Inflammatory macrophage treated with lipopolysaccharide for 4 hours (primary cell): ENCODE measurements at regions not wholly inside any gene's neighbourhood (a gene's known extent, or its start where the extent isn't known, plus 50 kb on each side); places are given as distances from the start of the nearest gene placed in this dataset.

Experiments
- DNase-seq: peaks from one replicate; pipeline ENCODE4 v3.0.0-alpha.2; 2020

DNA sequence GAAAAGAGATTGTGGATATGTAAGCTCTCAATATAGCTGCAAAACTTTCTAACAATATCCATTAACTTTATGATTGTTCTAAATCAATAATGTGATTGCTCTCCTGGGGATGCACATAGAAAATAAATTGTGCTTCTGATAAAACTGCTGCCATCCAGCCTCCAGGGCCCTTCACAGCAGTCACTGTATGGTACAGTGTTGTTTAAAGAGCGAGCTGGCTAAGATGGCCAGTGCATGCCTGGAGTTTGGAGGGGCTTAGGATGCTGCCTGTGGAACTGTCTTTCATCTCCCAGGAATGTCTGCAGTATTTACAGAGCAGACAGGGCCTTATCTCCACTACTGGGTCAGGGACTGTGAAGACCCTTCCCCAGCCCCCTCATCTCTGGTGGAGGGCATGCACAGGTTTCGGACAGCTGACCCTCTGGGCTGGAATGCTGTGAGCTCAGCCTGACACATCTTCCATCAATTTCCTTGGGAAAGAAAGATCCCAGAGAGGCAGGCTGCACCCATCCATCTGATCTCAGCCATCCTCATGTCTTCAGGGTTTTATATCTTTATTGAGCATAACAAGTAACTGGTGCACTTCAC, 137.0 kb downstream of the PLPP3 start:
- no peak for DNase-seq

DNA sequence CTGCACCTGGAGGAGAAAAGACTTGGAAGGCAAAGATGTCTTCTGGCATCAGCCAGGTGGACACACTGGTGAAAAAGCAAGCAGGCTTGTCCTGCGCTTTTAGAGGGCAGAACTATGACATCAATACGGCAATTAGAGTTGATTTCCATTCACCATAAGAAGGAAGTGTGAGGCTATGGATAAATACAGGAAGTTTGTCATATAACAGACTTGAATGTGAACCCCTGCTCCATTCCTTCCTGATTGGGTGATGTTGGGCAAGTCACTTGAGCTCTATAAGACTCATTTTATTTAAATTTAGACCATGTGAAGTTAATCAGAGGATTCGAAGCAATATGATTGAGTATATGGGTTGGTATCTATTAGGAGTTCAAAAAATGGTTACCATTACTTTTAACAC, 137.8 kb downstream of the PLPP3 start:
- peak; percentile 50 for DNase-seq

DNA sequence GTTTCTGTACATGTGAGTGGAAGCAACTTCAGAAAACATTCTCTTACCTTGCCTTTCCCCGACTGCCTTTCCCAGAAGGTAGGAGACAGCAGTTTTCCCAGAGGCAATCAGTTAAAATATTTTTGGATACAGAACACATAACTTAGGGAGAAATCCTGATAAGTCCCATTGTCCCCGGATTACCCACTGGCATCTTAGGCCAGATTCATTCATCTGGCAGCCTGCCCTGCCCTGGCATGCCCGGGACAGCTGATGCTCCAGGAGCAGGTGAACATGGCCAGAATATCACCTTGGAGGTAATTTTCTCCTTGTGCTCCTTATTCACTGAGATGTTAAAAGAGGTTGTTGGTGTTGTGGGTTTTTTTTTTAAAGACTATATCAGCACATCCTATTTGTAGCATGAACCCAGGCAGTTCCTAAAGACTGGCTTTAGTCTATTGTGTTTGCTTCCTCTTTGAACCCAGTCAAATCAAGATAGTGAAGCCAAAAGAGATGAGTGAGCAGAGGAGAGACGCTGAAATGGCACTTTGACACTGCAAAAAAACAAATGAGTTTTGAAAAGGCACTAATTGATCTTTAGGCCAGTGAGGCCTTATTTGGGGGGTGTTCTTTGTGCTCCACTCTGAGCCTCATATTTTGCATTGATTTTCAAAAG, 139.6 kb downstream of the PLPP3 start:
- no peak for DNase-seq

DNA sequence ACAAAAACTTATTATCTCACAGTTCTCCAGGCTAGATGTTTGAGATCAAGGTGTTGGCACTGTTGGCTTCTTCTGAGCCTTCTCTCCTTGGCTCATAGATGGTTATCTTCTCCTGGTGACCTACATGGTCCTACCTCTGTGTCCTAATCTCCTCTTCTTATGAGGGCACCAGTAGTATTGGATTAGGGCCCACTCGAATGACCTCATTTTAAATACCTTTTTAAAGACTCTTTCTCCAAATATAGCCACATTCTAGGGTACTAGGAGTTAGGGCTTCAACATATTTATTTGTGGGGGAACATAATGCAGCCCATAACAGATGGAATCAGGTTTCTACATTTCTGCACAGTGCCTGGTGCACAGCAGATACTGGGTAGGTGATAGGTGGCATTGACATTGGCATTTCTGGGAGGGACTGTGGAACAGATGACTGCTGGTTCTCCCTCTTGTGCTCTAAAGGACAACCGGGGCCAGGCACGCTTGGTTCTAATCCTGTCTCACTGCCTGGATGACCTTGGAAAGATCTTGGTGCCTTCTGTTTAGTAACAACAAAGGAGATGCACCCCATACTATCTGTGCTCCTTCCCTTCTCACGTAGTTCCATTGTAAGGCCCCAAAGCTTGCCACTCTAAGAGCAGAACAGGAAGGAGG, 140.3 kb downstream of the PLPP3 start:
- no peak for DNase-seq

DNA sequence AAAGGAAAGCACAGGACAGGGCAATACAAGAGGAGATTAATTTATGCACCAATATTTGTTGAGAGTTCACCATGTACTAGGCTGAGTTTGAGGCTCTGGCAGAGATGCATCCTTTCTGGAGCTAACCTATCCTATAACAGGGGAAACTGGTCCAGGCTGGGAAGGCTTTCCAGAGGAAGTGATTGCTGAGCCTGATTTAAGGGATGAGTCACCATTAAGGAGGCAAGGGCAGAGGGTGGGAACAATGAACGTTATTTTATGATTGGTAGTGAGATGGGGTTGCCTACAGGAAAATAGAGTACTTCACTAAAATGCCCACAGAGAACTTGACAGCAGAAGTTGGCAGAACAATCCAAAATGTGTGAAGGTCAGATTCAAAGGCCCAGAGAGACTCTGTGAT, 141.4 kb downstream of the PLPP3 start:
- DNase-seq = no peak

DNA sequence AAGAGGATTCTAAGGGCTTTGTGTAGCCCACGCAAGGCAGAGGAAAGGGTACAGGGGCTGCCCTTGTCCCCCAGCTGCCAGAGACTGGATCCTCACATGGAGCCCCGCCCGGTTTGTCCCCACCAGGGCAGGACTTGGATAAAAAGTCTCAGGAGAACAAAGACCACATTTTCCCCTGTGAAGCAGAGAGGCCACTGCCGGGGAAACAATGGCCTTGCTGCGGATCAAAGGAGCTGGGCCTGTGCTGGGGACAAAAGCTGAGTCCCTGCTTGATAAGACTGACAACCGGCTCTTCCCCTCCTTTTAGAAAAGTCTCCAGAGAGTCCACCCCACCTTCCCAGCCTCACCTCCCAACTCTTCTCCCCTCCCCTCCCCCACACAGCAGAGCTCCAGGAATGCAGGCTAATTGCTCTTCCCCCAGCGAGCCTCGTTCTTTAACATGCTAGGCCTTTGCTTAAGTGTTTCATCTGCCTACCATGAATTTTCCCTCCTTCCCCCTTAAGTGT, 142.4 kb downstream of the PLPP3 start:
- no peak for DNase-seq

DNA sequence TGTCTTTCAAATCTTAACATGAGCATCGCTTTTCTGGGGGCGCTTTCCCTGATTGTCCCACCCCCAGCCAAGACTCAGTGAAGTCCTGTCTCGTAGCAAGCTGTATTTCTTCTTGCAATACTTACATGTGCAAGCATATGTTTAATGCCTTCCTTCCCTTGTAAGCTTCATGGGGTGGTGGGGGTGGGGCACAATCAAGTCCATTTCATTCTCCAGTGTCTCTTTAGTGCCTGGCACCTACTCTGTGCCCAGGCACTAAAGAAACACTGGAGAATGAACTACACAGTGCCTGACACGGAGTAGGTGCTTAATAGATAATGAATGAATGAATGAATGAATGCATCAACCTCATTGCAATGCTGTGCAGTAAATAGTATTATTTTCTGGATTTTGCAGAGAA, 143.1 kb downstream of the PLPP3 start:
- no peak for DNase-seq

DNA sequence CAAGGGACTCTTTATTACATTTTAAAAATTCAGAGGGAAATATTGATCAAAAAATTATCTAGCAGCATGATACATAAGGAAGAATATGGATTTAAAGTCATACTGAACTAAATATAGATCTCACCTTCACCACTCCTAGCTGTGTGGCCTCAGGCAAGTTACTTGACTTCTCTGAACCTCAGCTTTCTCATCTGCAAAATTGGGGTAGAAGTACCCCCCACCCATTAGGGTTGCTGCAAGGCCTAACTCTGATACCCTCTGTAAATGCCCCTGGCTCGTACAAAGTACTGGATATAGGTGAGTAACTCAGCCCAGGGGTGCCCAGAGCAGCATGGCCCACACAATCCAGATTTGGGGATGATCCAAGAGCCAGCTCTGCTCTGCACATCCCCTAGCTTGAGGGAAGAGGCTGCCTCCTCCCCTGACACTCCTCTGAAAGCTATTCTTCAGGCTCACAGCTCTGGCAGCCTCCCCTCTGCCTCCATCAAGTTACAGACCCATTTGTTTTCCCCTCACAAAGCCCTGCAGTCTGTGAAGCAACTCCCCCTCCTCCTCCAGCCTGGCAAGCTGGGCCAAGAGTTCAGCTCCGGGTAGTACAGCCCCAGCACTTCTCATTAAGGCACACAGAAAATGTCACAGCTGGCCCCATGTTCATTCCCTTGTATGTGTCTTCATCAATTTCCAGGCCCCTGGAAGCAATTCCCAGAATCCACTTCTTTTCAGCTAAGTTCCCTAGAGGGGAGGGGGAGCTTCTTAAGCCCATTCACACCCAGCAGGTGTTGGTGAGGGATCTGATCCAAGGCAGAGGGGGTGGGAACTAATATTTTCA, 143.7 kb downstream of the PLPP3 start:
- no peak for DNase-seq

DNA sequence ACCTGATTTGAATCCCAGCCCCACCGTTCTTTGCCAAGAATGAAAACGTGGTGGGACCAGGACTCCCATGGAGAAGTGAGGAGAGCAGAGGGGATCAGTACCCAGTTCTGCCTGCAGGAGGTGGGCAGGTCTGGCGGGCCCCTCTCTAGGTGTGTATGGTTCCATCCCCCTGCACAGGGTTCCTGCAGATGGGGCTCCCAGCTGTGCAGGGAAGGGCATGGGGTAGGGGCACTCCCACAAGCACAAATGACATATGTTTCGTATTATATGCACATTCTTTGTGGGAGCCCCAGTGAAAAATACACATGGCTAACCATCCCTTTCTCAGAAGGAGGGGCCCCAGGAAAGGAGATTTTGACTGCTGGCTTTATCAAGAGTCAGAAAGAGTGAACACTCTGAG, 144.6 kb downstream of the PLPP3 start:
- no peak for DNase-seq

DNA sequence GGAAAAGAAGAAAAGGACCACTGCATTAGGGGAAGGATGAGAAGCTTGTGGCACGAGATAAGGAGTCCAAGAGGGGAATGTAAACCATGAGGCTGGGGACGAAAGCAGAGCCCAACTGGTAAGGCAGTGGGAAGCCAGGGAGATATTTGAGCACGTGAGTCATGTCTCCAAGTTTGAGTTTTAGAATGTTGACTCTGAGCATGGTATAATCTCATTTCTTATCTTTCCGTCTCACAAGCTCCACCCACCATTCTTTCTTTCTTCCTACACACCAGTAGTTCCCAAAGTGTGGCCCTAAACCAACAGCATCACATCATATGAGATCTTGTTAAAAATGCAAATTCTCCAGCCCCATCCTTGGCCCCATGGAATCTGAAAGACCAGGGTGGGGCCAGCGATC, 145.3 kb downstream of the PLPP3 start:
- no peak for DNase-seq

DNA sequence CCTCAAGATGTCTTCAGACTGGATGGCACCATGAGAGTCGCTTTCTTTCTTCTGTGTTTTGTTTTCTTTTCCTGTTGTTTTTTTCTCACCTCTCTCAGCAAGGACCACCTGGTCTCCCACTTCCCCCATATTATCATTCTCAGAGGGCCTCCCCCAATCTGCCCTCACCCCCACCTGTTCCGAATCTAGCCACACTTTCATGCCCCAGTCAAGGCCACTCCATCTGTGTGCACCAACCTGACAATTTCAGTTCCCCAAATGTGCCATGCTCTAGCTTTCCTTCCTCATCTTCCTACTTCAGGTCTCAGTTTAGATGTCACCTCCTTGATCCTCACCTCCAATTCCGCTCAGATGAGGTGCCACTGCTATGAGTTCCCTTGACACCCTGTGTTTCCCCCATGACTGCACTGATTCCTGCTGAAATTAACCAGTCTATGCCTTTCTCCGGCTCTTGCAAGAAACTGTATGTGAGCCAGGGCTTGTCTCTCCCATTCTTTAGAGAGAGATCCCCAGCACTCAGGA, 146.2 kb downstream of the PLPP3 start:
- DNase-seq = no peak

DNA sequence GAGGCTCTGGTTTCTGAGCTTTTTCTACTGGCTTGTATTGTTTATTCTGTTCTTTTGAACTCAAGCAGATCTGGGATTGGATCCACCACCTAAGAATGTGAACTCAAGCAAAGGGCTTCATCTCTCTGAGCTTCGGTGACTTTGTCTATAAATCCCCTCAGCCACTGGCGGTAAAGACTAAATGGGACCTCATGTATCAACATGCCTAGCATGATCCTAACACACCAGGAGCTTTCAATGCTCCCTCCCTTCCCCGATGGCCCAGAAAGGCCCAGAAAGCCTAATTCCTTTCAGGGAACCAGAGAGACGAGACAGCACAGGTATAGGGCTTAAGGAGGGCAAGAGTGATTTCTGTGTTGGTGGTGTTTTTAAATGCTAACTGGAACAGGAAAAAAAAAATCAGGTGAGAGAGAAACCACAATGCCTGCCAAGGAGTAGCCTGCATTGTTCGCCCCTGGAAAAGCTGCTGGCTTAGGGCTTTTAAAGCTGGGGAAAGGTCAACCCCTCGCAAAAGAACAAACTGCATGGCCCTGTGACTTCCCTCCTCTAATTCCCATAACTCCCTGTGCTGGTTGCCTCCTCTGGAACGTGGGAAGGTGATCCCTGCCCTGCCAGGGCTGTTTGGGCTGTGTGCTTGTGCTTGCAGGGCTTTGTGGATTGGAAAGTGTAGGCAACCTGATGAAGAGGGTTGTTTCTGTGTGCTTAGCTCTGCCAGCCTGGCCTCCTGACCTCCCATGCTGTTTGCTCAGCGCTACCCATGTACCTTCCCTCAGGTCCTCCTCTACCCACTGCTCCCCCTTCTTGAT, 147.0 kb downstream of the PLPP3 start:
- DNase-seq = no peak

DNA sequence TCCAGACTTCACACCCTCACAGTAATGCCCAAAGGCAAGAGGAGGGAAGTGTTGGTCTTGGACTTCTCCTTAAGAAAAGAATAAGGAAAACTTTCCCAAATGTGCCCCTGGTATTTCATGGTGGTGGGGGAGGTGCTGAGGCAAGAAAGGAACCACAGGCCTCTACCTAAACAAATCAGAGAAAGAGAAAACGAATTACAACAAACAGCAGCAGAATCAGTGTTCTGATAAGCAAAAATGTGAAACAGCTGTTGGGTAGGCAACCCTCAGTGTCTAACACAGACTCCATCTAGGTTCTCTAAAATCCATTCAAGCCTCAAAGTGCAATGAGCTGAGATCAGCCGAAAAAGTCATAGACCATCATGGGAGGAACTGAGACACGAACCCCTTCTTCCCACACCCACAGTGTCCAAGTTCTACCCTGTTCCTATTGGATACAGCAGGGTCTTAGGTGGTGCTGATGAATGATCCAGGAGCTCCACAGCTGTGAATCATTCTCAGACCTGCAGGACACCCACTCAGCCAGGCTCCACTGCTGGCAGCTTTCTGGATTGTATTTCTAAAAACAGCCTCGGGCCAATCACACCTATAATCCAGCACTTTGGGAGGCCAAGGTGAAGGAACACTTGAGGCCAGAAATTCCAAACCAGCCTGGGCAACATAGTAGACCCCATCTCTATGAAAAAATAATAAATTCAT, 149.1 kb downstream of the PLPP3 start:
- DNase-seq = no peak

DNA sequence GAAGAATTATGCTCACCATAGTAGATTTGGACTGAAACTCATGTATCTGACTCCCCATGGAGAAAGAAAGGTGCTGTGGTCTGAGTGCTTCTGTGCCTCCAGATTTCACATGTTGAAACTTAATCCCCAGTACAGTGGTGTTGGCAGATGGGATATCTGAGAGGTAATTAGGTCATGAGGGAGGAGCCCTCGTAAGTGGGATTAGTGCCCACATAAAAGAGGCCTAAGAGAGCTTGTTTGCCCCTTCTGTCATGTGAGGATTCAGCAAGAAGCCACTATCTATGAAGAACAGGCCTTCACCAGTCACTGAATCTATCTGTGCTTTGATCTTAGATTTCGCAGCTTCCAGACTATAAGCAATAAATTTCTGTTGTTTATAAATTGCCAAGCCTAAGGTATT, 150.1 kb downstream of the PLPP3 start:
- no peak for DNase-seq

DNA sequence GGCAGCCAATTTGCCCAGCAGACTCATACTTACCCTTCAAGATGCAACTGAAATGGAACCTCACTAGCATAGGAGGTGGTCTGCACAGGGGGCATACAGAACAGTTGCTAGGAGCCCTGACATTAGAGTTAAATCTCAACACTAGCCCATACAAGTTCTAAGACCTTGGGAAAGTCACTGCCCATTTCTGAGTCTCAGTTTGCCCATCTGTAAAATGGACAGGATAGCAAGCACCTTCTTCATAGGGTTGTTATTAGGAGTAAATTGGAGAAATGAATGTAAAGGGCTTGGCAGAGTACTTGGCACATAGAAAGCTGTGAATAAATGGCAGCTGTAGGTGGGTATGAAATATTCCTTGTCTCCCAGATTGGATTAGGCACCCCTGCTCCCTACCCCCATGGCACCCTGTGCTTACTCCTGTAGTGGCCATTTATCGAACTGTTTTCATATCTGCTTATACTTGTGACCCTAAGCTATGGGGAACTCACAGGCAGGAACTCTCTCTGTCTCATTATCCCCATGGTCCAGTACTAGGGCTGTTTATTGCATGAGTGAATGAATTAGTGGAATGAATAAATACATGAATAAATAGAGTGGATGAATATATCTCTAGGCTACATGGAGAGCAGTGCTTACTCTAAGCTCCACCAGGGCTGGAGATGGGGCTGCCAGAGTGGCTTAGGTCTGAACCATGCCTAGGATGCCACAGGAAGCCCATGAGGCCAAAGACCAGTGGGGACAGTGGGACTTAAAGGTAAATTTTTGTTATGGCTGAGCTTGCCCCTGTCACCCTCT, 152.6 kb downstream of the PLPP3 start:
- DNase-seq = no peak

DNA sequence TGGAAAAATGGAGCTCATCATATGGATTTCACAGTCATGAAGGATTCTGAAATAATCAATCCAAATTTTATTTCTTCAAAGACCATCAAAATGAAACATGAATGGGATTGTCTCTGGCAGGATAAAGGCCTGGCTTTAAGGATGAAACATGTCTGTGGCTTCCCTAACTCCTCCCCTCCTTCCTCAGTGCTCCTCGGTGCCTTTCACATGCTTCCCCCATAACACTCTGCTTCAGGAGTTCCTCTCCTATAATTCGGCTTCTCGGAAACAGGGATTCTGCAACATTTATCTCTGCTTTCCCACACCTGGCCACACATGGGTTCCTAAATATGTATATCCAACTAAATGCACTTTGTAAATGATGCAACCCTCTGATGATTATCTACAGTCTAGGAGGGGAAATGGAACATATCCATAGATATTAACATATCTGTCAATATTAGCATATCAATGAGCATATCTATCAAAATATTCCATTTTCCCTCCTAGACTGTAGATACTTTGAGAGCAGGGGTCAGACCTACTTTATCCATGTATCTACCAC, 153.8 kb downstream of the PLPP3 start:
- no peak for DNase-seq

DNA sequence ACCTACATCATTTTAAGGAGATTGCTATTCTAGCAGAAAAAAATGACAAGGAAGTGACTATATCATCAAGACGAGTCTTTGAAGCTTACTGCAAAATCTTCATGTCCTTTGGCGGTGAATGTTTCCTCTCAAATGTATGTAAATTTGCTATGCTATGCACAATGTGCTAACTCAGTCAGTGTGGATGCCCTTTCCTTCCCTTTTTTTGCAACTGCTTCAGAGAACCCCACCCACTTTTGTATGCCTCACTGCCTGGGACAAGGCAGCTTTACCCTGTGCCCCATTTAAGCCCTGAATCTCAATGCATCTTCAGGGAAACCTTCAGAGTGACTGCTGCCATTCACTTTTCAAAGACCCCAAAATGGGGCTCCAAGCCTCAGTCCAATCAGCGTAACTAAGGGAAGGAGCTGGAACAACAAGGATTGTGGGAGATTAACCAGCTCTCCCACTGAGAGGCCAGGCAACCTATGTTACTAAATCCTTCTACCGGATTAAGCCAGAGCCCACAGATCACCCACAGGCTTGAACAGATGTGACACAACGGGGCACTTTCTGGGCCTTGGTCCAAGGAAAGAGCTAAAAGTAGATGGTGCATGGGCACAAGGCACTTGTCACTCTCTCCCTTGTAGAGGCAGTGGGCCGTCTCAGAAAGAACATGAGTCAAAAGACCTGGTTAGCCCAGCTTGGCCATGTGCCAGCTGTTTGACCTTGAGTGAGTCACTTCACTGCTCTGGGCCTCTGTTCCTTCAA, 154.4 kb downstream of the PLPP3 start:
- DNase-seq = peak; percentile 91

DNA sequence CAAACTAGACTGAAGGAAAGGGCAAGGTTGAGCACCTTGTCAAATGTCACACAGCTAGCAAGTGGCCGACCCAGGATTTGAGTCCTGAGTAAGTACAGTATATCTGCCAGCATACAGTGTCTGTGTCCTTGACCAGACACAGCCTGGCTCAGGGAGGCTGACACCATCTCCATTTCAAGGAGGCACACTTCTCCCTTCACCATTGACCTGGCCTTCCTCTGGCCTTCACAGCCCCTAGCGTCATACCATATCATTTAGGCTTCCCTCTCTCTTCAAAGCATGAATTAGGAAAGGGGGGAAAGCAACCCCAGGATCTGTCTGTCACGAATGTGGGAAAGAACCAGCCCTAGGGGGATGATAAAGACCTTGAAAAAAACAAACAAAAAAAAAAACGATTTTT, 155.6 kb downstream of the PLPP3 start:
- DNase-seq = no peak

DNA sequence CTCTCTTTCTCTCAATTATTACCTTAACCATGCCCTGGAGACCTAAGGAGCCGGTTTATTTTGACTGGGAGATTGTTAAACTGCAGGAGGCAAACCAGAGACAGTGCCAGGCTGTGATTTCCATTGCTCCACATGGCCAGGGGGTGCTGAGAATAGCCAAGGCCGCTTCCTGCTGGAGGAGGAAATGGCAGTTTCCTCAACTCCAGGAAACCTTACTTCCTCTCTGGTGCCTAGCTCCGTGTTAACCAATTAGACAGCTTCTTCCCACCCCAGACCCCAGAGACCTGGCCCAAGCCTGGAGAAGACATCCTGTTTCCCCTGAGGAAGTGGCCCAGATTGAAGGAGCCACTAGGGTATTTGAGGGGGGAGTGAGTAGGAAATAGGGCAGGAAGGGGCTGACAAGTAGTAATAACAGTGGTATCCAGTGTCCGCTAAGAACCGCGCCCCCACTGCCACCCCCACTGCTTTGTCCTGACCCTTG, 161.2 kb downstream of the PLPP3 start:
- no peak for DNase-seq

DNA sequence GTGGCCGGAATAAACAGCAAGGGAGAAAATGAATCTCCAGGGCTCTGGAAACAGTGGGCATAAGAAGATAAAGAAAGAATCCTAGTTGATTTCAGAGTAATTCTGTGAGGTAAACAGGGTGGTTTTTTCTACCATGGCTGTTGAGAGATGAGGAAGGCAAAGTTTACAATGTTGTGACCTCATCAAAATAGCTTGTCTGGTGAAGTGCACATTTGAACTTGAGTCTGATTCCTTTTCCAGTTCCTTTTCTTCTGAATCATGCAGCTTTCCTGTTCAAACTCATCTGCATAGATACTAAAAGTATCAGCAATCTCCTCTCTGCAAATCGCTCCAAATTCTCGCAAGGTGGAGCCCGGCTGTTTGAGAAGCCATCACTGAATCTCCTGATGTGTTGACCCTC, 161.7 kb downstream of the PLPP3 start:
- peak; percentile 37 for DNase-seq
